HG02678 (cell line): ENCODE measurements at regions not wholly inside any gene's neighbourhood (a gene's known extent, or its start where the extent isn't known, plus 50 kb on each side); places are given as distances from the start of the nearest gene placed in this dataset.

Source experiments
- ATAC-seq: cut with Tn5 transposase; IDR thresholded peaks from one replicate; pipeline ENCODE4 v1.9.1; 2021; ENCODE audit warnings: mild to moderate bottlenecking, moderate library complexity; ENCODE audit not compliant: unreplicated experiment

GRCh38 chr17:79164913-79165695, 90.5 kb downstream of the ENGASE start:
- no peak for ATAC-seq

DNA sequence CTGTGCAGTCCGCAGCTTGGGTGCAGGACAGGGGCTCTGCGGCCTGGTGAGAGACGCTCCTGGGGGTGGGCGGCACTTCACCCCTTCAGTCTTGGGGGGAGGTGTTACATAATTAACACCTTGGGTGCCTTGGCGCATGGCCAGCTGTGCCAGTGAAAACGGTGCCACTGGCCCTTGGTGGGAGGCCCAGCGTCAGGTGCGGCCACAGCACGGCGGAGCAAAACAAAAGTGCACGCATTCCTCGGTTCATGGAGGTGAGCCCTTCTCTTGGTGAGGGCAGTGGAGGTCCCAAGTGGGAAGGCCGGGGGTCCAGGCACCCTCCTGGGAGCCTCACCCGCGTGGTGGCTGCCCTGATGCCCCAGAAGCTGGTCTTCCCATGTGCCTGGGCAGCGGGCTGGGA, 89.8 kb downstream of the ENGASE start:
- no peak for ATAC-seq

DNA sequence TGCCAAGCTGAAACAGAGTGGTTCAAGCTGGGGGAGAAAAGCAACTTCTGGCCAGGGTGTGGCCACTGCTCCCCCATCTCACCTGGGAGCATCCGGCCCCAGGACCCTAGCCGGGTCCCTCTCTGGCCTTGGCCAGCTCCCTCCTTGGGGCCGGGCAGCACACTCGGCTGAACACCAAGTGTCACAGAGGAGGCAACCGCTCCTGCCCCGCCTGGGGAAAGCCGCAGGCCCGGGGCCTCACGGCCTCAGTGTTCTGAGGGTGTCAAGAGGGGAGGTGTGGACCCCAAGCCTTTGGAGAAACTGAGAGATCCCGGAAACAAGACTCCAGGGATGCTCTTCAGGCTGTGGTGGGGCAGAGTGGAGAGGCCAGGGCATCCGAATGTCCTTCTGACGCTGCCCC, 88.4 kb downstream of the ENGASE start:
- ATAC-seq = no peak

GRCh38 chr17:79162012-79162963, 87.7 kb downstream of the ENGASE start:
- no peak for ATAC-seq

- ATAC-seq = no peak
Measured at GRCh38 chr17:79160980-79161636, 86.5 kb downstream of the ENGASE start.

- no peak for ATAC-seq
Measured at GRCh38 chr17:79159926-79160325, 85.3 kb downstream of the ENGASE start.

DNA sequence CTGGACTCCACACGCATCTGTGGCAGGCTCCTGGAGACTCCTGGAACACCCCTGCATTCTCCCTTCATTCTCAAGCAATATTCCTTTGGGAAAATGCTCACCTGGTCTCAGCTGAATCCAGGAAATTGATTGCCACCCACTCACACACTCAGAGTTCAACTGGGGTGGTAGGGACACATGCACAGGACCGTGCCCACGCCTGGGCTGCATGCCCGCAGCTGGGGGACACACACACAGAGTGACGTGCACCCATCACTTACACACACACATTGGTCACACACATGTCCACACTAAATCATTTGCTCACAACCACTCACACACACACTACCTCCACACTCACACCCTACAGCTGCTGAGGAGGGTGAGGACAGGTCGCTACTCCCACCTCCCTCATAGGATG, 84.8 kb downstream of the ENGASE start:
- no peak for ATAC-seq

DNA sequence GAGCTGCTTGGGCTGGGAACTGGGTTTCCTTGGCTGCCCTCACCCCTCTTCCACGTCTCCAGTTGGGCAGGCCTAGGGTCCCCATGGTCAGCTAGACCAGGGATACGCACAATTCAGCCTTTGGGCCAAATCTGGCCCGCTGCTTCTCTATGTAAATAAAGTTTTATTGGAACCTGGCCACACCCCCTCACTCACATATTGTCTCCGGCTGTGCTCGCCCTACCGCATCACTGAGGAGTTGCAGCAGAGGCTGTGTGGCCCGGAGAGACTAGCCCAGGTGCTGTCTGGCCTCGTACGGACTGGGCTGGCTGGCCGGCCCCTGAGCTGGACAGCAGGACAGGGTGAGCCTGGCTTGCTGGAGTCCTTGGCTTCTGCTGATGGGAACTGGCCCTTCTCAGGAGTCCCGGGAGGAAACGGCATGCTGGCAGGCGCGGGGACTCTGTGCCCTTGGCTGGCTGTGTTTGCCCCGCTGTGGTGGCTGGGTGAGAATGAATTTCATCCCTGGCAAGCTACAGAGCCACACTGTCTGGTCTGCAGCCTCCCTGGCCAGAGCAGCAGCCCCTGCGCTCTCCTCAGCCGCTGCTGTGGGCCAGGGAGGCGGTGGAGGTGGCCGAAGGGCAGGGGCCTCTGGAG, 82.0 kb downstream of the ENGASE start:
- no peak for ATAC-seq

DNA sequence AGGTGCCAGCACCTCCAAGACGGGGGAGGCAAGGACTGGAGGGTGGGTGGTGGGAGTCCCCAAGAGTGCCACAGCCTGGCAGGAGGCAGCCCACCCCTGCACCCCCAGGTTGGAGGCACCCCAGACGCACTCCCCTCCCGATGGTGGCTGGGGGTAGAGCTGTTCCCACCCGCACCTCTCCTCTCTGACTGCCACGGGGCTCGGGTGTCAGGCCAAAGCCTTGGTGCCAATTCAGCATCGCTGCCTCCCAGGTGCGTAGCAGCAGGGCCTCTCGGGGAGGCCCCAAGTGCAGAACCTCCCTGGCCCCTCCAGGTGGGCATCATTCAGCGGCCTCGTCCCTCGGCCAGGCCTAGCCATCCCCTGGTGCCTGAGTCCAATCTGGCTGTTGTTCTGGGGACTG, 81.1 kb downstream of the ENGASE start:
- no peak for ATAC-seq

DNA sequence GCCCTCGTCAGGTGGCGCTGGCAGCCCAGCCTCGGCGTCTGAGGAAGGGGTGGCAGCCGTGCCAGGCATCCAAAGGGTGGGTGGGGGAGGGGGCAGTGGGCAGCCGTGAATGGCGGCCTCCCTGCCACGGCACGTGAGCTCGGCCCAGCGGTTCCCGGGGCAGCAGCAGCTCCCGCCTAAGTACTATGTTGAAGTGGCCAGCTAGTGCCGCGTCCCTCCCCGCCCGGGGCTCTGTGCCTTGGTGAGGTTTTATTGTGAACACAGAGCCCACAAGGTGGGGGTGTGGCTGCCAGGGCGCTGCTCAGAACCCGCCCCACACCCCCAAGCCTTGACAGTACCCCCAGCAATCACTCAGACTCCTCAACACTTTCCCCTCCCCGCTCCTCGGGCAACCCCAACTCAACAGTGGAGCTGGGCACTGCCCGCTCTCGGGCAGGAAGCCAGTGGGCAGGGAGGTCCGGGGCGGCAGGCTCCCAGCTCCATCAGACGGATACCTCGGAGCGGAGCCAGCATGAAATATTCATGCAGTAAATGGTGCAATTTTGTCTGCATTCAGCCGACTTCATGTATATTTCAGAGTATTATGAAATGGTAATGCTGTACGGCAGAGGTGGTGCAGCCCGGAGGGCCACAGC, 80.4 kb downstream of the ENGASE start:
- ATAC-seq = no peak

DNA sequence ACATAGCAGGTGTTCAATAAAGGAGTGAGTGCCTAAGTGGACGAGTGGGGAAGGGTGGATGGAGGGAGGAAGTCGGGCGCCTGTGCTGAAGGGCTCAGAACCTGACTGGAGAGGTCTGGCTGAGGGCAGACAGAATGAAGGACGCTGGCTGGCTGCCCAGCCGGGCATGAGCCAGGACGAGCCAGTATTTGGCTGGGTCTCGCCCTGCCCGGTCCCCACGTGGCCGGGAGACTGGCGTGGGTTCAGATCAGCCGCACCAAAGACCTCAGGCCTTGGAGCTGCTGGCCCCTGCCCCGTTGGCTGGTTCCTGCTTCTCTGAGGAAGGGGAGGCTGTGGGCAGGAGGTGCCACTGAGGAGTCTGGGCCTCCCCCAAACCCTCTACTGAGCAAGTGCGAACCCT, 79.8 kb downstream of the ENGASE start:
- no peak for ATAC-seq

GRCh38 chr17:79153367-79154130, 78.9 kb downstream of the ENGASE start:
- ATAC-seq = no peak

- ATAC-seq = no peak
Measured at GRCh38 chr17:79152636-79153035, 78.0 kb downstream of the ENGASE start.

GRCh38 chr17:79152110-79152509, 77.5 kb downstream of the ENGASE start:
- no peak for ATAC-seq

DNA sequence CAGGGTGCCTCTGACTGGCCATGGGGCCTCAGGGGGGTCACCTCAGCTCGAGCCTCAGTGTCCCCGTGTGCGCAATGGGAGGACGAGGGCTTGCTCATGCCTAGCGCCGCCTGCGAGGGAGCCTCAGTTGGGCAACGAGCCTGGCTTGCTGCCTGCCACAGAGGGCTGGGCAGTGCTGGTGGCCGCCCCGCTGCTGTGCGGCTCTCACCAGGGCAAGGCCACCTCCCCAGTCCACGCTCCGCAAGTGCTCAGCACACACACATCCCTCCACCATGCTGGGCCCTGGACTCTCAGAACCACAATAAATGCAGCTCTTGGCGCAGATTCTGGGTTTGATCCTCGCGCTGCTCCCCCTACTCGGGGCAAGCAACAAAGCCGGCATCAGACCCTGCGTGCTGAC, 76.2 kb downstream of the ENGASE start:
- no peak for ATAC-seq

DNA sequence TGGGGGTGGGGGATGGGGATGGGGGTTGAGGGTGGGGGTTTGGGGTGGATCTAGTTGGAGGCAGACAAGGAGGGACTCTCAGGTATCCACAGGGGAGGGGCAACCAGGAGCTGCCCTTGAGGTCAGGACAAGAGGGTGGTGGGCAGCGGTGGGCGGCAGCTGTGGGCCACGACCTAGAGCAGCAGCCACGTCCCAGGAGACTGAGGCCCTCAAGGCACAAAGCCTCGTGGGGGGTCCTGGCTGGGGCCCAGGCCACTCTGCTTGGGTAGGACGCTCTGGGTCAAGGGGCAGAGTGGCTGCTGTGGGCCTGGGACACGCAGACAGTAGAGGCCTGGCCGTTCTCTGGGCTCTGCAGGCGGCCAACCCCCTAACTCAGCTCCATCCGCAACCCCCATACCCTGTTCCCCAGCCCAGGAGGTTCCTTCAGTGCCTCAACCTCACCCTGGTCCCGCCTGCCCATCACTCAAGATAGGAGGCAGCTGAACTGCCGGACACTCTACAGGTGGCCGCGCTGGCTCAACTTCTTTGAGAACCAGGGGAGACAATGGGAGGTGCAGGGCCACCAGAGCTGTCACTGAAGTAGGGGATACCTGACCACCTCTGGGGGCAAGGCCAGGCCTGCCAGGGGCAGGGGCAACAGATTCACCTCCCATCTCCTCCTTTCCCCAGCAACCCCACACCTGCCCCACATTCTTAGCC, 75.6 kb downstream of the ENGASE start:
- no peak for ATAC-seq

- no peak for ATAC-seq
Measured at GRCh38 chr17:79148584-79148983, 74.0 kb downstream of the ENGASE start.

DNA sequence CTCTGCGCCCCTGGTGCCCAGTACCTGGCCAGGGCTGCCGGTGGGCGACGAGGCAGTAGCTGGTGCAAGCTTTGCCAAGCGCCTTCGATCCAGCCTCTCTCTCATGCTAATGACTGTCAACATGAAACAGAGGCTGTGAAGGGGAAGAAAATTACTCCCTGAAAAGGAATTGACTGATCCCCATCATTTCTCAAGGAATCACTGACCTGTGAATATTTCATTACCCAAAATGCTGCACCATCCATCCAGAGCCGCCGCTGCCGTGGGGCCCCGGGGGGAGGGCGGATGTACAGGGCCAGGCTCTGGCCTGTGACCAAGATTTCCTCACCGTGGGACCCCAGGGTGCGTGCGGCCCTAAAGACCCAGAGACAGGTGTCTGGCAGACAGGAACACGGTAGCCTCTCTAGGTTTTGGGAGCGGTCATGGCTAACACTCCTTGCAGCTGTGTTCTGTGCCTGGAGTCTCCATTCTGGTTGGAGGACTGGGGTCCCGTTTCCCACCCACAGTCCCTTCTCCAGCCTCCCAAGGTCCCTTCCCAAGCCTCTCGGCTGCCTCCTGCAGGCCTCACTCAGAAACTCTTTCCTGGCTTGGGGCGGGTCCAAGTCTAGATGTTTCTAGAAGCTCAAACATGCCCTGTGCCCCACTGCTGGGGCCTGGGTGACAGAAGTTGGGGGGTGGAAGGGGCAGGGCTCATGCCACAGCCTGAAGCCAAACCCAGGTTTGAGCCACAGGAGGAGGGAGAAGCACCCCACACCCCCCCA, 73.3 kb downstream of the ENGASE start:
- no peak for ATAC-seq
